ENCODE measurements at regions not wholly inside any gene's neighbourhood (a gene's known extent, or its start where the extent isn't known, plus 50 kb on each side); places are given as distances from the start of the nearest gene placed in this dataset.
"Not testable (repeated sequence)": the region's sequence is repeated elsewhere in the genome, so short reads cannot be mapped to it uniquely, and the experiment has no call there.

DNA sequence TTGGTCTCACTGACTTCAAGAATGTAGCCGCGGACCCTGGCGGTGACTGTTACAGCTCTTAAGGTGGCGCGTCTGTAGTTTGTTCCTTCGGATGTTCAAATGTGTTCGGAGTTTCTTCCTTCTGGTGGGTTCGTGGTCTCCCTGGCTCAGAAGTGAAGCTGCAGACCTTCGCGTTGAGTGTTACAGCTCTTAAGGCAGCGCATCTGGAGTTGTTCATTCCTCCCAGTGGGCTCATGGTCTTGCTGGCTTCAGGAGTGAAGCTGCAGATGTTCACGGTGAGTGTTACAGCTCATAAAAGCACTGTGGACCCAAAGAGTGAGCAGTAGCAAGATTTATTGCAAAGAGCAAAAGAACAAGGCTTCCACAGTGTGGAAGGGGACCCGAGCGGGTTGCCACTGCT is 2067.0 kb upstream of the CDH6 start:
- not testable (repeated sequence) for TF ChIP-seq POLR2A (IDR thresholded peaks at IDR 0.05)
- TF ChIP-seq, protein P1, sequence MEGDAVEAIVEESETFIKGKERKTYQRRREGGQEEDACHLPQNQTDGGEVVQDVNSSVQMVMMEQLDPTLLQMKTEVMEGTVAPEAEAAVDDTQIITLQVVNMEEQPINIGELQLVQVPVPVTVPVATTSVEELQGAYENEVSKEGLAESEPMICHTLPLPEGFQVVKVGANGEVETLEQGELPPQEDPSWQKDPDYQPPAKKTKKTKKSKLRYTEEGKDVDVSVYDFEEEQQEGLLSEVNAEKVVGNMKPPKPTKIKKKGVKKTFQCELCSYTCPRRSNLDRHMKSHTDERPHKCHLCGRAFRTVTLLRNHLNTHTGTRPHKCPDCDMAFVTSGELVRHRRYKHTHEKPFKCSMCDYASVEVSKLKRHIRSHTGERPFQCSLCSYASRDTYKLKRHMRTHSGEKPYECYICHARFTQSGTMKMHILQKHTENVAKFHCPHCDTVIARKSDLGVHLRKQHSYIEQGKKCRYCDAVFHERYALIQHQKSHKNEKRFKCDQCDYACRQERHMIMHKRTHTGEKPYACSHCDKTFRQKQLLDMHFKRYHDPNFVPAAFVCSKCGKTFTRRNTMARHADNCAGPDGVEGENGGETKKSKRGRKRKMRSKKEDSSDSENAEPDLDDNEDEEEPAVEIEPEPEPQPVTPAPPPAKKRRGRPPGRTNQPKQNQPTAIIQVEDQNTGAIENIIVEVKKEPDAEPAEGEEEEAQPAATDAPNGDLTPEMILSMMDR (IDR thresholded peaks at IDR 0.05): not testable (repeated sequence)

All from prostate gland (tissue), 2 donors.